Natural killer cell treated with Interleukin-12 subunit alpha and Interleukin-12 subunit beta and Interleukin-15 and Interleukin-18, amount 100 ng/mL, for 72 hours (primary cell): ENCODE measurements at regions not wholly inside any gene's neighbourhood (a gene's known extent, or its start where the extent isn't known, plus 50 kb on each side); places are given as distances from the start of the nearest gene placed in this dataset.

Experiments
- ATAC-seq, 2 donors: fragments of 150-1000 bp; cut with Tn5 transposase in 1 of 2; sonication (Bioruptor Pico), chemical (Tn5 transposase) in 1 of 2; 2 replicates each; pipeline ENCODE4 v1.10.0; 2021
- DNase-seq: peaks from one replicate; pipeline ENCODE4 v3.0.0; 2022; ENCODE audit warnings: low spot score
- H3K27ac Mint-ChIP-seq, 2 donors: 1 replicate in 1 of 2; 2 replicates in 1 of 2; pipeline ENCODE4 v1.8.0; 2022; ENCODE audit warnings: mixed read lengths in 2 of 2, mild to moderate bottlenecking in 1 of 2, moderate library complexity in 1 of 2
- H3K27me3 Mint-ChIP-seq, 2 donors: 1 replicate in 1 of 2; 2 replicates in 1 of 2; pipeline ENCODE4 v1.8.0; 2022; ENCODE audit warnings: mixed read lengths in 2 of 2
- H3K36me3 Mint-ChIP-seq: one replicate; pipeline ENCODE4 v1.8.0; 2022; ENCODE audit warnings: mixed read lengths
- H3K4me1 Mint-ChIP-seq, 2 donors: 1 replicate in 1 of 2; 2 replicates in 1 of 2; pipeline ENCODE4 v1.8.0; 2022; ENCODE audit warnings: low read depth in 2 of 2, mixed read lengths in 2 of 2, mild to moderate bottlenecking in 1 of 2
- H3K4me3 Mint-ChIP-seq: one replicate; pipeline ENCODE4 v1.8.0; 2022; ENCODE audit warnings: mixed read lengths
- H3K9me3 Mint-ChIP-seq: 2 replicates; pipeline ENCODE4 v1.8.0; 2022; ENCODE audit warnings: mixed read lengths

GRCh38 chr13:78286748-78287147 is 316.6 kb downstream of the POU4F1 start:
- Mint-ChIP-seq H3K4me3 (no peak overlapping the region), H3K27ac (no peak overlapping the region), H3K36me3 (peaks cover 5% of the 10 kb centered on the region), H3K4me1 (no peaks in the 10 kb centered on the region), H3K9me3 (peaks cover 17% of the 10 kb centered on the region), H3K27me3 (no peaks in the 10 kb centered on the region)
- ATAC-seq = no peak
- no peak for DNase-seq

DNA sequence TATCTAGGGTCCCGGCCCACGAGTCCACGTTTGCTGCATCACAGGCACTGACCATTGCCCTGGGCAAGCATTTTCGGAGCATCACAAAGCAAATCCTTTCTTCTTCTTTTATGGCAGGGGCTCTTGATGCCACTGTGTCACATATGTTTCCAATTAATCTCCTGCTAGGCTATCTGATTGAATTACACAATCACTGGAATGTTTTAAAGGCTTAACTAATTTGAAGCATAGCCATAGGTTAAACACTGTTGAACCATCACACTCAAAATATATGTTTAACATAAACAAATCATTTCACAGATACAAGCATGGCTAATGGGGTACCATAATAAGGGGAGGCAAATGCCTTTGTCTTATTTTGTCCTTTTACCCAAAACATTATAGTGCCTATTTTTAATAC is 338.3 kb downstream of the POU4F1 start:
- DNase-seq (no peak), ATAC-seq (no peak)
- Mint-ChIP-seq H3K27me3 (no peaks in the 10 kb centered on the region), H3K4me1 (no peaks in the 10 kb centered on the region), H3K27ac (no peak overlapping the region), H3K9me3 (peaks cover 7% of the 10 kb centered on the region), H3K4me3 (no peak overlapping the region), H3K36me3 (no peaks in the 10 kb centered on the region)

DNA sequence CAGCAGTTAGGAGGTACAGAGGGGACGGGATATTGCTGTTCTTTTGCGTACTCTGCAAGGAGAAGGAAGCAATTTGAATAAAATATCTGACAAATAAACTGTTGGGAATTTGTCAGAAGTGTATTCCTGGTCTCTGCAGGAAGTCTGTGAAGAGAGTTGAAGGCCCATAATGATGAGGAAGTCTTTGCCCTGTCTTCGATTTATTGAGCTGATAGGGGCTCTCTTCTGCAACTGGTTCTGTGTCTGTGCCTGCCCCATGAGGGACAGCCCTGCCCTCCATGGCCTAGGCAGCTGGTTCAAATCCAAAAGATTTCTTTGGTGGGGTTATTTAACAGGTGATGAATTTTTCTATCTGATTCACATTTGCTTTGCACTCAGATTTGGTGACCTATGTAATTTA is 339.7 kb upstream of the EDNRB start:
- no peaks in the 10 kb centered on the region for H3K36me3 Mint-ChIP-seq
- H3K4me1 Mint-ChIP-seq = no peaks in the 10 kb centered on the region
- H3K4me3 Mint-ChIP-seq = no peak overlapping the region
- no peak overlapping the region for H3K27ac Mint-ChIP-seq
- H3K27me3 Mint-ChIP-seq = no peaks in the 10 kb centered on the region
- ATAC-seq (no peak), DNase-seq (no peak)
- H3K9me3 Mint-ChIP-seq = peaks cover 5% of the 10 kb centered on the region

DNA sequence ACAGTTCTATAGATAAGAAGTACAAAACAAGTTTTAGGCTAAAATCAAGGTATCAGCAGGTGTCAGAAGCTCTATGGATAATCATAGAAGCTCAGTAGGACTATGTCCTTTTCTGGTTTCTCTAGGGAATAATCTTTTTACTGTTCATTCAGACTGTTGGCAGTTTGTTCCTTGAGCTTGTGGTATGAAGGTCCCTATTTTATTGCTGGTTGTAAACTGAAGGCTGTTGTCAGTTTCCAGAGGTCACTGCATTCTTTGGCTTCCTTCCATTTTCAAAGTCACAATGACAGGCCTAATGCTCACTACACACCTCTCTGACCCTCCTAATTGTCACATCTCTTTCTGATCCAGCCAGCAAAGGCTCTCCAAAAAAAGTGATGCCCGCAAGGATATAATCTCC is 337.9 kb upstream of the EDNRB start:
- ATAC-seq (no peak), DNase-seq (no peak)
- Mint-ChIP-seq H3K36me3 (no peaks in the 10 kb centered on the region), H3K27me3 (no peaks in the 10 kb centered on the region), H3K27ac (no peak overlapping the region), H3K4me1 (no peaks in the 10 kb centered on the region), H3K4me3 (no peak overlapping the region), H3K9me3 (peaks cover 5% of the 10 kb centered on the region)

- Mint-ChIP-seq H3K27ac (no peak overlapping the region), H3K4me3 (no peak overlapping the region), H3K9me3 (no peaks in the 10 kb centered on the region), H3K4me1 (no peaks in the 10 kb centered on the region), H3K27me3 (no peaks in the 10 kb centered on the region), H3K36me3 (no peaks in the 10 kb centered on the region)
- ATAC-seq = no peak
- DNase-seq = no peak
Measured at GRCh38 chr13:78254113-78254512, 335.5 kb upstream of the EDNRB start.

DNA sequence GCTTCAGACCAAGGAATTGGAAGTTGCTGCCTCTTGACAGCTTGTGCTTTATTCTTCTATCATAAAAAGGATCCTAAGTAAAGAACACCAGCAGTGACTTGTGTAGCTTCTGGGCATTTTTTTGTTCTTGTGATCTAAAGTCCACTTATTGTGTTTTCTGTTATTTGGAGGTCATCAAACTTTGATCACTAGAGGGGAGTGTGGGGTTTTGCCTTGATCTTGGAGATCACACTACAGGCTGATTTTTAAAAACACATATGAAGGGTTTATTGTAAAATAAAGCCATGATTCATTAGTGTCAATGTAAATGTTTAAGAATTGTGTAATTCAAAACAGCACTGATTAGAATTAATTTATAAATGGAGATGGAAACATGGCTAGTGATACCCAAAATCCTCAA is 328.7 kb upstream of the EDNRB start:
- Mint-ChIP-seq H3K27ac (no peak overlapping the region), H3K27me3 (no peaks in the 10 kb centered on the region), H3K4me3 (no peak overlapping the region), H3K36me3 (no peaks in the 10 kb centered on the region), H3K9me3 (no peaks in the 10 kb centered on the region), H3K4me1 (no peaks in the 10 kb centered on the region)
- no peak for DNase-seq
- no peak for ATAC-seq

DNA sequence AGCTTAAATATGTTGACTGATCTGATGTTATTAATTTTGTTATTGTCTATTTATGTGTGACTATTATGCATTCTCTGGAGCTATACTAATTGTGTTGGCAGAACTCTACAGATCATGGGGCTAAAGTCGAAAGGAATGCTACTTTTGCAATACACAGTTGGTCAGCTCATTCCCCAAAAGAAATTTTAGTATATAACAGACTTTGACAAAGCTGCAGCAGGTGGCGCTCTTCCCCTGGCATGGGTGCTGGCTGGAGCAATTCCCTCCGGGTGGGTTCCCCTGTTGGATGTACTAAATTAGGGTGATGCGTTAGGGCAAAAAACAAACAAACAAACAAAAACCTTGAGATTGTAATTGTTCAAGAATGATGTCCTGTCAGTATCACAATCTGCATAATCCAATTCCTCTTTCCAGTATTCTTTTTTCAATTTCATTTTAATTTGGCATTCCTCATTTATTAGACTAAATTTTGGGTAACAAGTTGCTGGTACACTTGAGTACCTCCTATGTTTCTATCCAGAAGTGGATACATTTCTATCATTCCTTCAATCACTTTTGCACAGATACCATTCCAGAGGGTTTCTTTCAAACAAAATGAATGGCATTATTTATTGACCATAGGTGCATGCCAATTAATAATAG is 322.8 kb upstream of the EDNRB start:
- Mint-ChIP-seq H3K27ac (no peak overlapping the region), H3K27me3 (no peaks in the 10 kb centered on the region), H3K4me1 (no peaks in the 10 kb centered on the region), H3K9me3 (no peaks in the 10 kb centered on the region), H3K36me3 (no peaks in the 10 kb centered on the region), H3K4me3 (no peak overlapping the region)
- no peak for ATAC-seq
- DNase-seq = no peak

DNA sequence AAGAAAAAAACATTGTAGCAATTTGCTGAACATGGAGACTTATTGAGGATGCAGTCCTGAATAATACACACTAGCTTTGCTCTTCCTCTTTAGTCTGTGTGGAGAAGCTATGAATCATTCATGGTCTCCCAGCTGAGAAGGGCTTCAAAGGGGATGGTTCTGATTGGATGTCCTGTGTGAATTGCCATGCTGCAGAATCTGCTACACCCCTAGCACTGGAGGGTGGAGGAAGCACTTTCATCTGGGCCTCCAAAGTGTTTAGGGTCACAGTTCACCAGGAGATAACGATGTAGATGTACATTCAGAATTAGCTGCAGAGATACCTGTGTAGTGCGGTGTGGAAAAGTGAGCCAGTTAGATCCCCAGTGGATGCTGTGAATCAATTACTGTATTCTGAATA is 321.1 kb upstream of the EDNRB start:
- no peaks in the 10 kb centered on the region for H3K36me3 Mint-ChIP-seq
- no peaks in the 10 kb centered on the region for H3K4me1 Mint-ChIP-seq
- ATAC-seq = no peak
- H3K27ac Mint-ChIP-seq = no peak overlapping the region
- no peak for DNase-seq
- no peaks in the 10 kb centered on the region for H3K9me3 Mint-ChIP-seq
- no peaks in the 10 kb centered on the region for H3K27me3 Mint-ChIP-seq
- no peak overlapping the region for H3K4me3 Mint-ChIP-seq

- no peaks in the 10 kb centered on the region for H3K27me3 Mint-ChIP-seq
- ATAC-seq (no peak), DNase-seq (no peak)
- H3K36me3 Mint-ChIP-seq = no peaks in the 10 kb centered on the region
- H3K27ac Mint-ChIP-seq = no peak overlapping the region
- no peak overlapping the region for H3K4me3 Mint-ChIP-seq
- no peaks in the 10 kb centered on the region for H3K4me1 Mint-ChIP-seq
- H3K9me3 Mint-ChIP-seq = no peaks in the 10 kb centered on the region
Measured at GRCh38 chr13:78238911-78239310, 320.3 kb upstream of the EDNRB start.

- H3K27ac Mint-ChIP-seq = no peak overlapping the region
- no peaks in the 10 kb centered on the region for H3K27me3 Mint-ChIP-seq
- ATAC-seq (no peak), DNase-seq (no peak)
- no peak overlapping the region for H3K4me3 Mint-ChIP-seq
- peaks cover 4% of the 10 kb centered on the region for H3K9me3 Mint-ChIP-seq
- no peaks in the 10 kb centered on the region for H3K36me3 Mint-ChIP-seq
- no peaks in the 10 kb centered on the region for H3K4me1 Mint-ChIP-seq
Measured at GRCh38 chr13:78228940-78229339, 310.3 kb upstream of the EDNRB start.

- Mint-ChIP-seq H3K27me3 (no peaks in the 10 kb centered on the region), H3K36me3 (no peaks in the 10 kb centered on the region), H3K4me3 (no peak overlapping the region), H3K27ac (no peak overlapping the region), H3K4me1 (no peaks in the 10 kb centered on the region), H3K9me3 (peaks cover 4% of the 10 kb centered on the region)
- DNase-seq = no peak
- ATAC-seq = no peak
Measured at GRCh38 chr13:78228211-78228610, 309.6 kb upstream of the EDNRB start.

- Mint-ChIP-seq H3K36me3 (no peaks in the 10 kb centered on the region), H3K4me3 (no peak overlapping the region), H3K27me3 (no peaks in the 10 kb centered on the region), H3K27ac (no peak overlapping the region), H3K4me1 (no peaks in the 10 kb centered on the region), H3K9me3 (peaks cover 2% of the 10 kb centered on the region)
- DNase-seq (no peak), ATAC-seq (no peak)
Measured at GRCh38 chr13:78227709-78228108, 309.1 kb upstream of the EDNRB start.

DNA sequence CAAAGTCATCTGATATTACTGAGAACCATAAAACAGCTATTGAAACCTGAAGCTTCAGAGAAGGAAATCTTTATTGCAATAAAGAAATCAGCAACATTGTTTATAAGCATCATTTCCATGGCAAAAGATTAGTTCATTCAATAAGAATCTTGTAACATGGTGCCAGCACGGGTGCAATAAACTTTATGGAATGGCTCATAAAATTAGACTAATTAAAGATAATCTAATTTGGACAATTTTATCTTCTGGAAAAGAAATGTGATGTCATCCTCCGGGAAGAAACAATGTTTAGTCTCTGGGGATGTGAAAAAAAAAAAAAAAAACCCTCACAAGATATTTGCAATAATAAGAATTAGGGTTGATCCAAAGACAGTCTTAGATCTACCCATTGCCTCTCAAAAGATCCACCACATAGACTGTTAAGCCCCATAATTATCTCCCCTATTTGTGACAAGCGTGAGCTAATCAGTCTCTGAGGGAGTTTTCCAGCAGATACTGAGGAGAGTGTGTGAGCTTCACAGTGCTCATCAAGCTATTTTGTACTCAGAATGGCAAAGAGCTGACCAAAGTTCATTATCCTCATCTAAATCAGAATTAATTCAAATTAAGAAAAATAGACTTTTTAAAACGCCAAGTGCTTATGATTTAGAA is 297.0 kb upstream of the EDNRB start:
- H3K9me3 Mint-ChIP-seq = no peaks in the 10 kb centered on the region
- no peaks in the 10 kb centered on the region for H3K36me3 Mint-ChIP-seq
- DNase-seq (no peak), ATAC-seq (no peak)
- no peaks in the 10 kb centered on the region for H3K4me1 Mint-ChIP-seq
- no peaks in the 10 kb centered on the region for H3K27me3 Mint-ChIP-seq
- H3K4me3 Mint-ChIP-seq = no peak overlapping the region
- no peak overlapping the region for H3K27ac Mint-ChIP-seq

GRCh38 chr13:78201411-78201810 is 282.8 kb upstream of the EDNRB start:
- DNase-seq (no peak), ATAC-seq (no peak)
- Mint-ChIP-seq H3K4me3 (no peak overlapping the region), H3K4me1 (no peaks in the 10 kb centered on the region), H3K27me3 (no peaks in the 10 kb centered on the region), H3K9me3 (no peaks in the 10 kb centered on the region), H3K36me3 (no peaks in the 10 kb centered on the region), H3K27ac (no peak overlapping the region)

GRCh38 chr13:78198821-78199220 is 280.2 kb upstream of the EDNRB start:
- Mint-ChIP-seq H3K27ac (no peak overlapping the region), H3K36me3 (no peaks in the 10 kb centered on the region), H3K9me3 (no peaks in the 10 kb centered on the region), H3K27me3 (no peaks in the 10 kb centered on the region), H3K4me1 (no peaks in the 10 kb centered on the region), H3K4me3 (no peak overlapping the region)
- DNase-seq (no peak), ATAC-seq (no peak)
